Hepatocyte (in vitro differentiated cells): ENCODE measurements at regions not wholly inside any gene's neighbourhood (a gene's known extent, or its start where the extent isn't known, plus 50 kb on each side); places are given as distances from the start of the nearest gene placed in this dataset.
A peak's percentile ranks its signal among the peaks of the same experiment; 100 is the strongest.

Experiments used
- DNase-seq: peaks from one replicate; pipeline ENCODE4 v3.0.0-alpha.2; 2016; ENCODE audit warnings: low spot score
- H2AFZ ChIP-seq: fragments of 200-600 bp; sonication (generic); 2 replicates; pipeline ENCODE4 v1.6.0; 2016; ENCODE audit warnings: antibody characterized with exemption, mild to moderate bottlenecking
- H3K27ac ChIP-seq: fragments of 200-600 bp; sonication (generic); 2 replicates; pipeline ENCODE4 v1.5.1; 2016; ENCODE audit warnings: mild to moderate bottlenecking
- H3K27me3 ChIP-seq: fragments of 200-600 bp; sonication (generic); 2 replicates; pipeline ENCODE4 v1.6.1; 2016
- H3K36me3 ChIP-seq: fragments of 200-600 bp; sonication (generic); replicated peaks from 2 replicates; pipeline ENCODE4 v1.5.1; 2016; ENCODE audit warnings: low read depth; ENCODE audit not compliant: insufficient read depth
- H3K4me1 ChIP-seq: fragments of 200-600 bp; sonication (generic); 2 replicates; pipeline ENCODE4 v1.5.1; 2016; ENCODE audit warnings: mild to moderate bottlenecking, moderate library complexity; ENCODE audit not compliant: insufficient read depth
- H3K4me2 ChIP-seq: fragments of 200-600 bp; sonication (generic); 2 replicates; pipeline ENCODE4 v1.6.0; 2016
- H3K4me3 ChIP-seq: fragments of 200-600 bp; sonication (generic); 2 replicates; pipeline ENCODE4 v1.5.1; 2016; ENCODE audit warnings: mild to moderate bottlenecking
- H3K79me2 ChIP-seq: fragments of 200-600 bp; sonication (generic); 2 replicates; pipeline ENCODE4 v1.6.0; 2017; ENCODE audit warnings: mild to moderate bottlenecking
- H3K9me2 ChIP-seq: fragments of 200-600 bp; sonication (generic); replicated peaks from 2 replicates; pipeline ENCODE4 v1.6.0; 2017; ENCODE audit warnings: mild to moderate bottlenecking; ENCODE audit not compliant: insufficient read depth
- H3K9me3 ChIP-seq: fragments of 200-600 bp; sonication (generic); 2 replicates; pipeline ENCODE4 v1.5.1; 2016; ENCODE audit warnings: low read depth, mild to moderate bottlenecking
- H4K20me1 ChIP-seq: fragments of 200-600 bp; sonication (generic); 2 replicates; pipeline ENCODE4 v1.6.0; 2016; ENCODE audit warnings: mild to moderate bottlenecking; ENCODE audit not compliant: insufficient read depth, poor library complexity, severe bottlenecking
- CTCF ChIP-seq: fragments of 200-600 bp; sonication (generic); IDR thresholded peaks from 2 replicates; pipeline ENCODE4 v1.5.1; 2016; ENCODE audit warnings: antibody characterized with exemption, mild to moderate bottlenecking; ENCODE audit not compliant: poor library complexity
- EZH2 ChIP-seq: fragments of 200-600 bp; sonication (generic); IDR thresholded peaks from 2 replicates; pipeline ENCODE4 v1.6.1; 2016; ENCODE audit warnings: antibody characterized with exemption, mild to moderate bottlenecking, borderline replicate concordance
- EZH2phosphoT487 ChIP-seq: fragments of 200-600 bp; sonication (generic); IDR thresholded peaks from one replicate; pipeline ENCODE4 v1.6.1; 2018; ENCODE audit warnings: antibody characterized with exemption, mild to moderate bottlenecking, low read depth, moderate library complexity; ENCODE audit not compliant: unreplicated experiment, severe bottlenecking
- whole genome bisulfite sequencing: methylation state at CpG from one replicate; pipeline ENCODE4 v1.1.6; 2016; ENCODE audit warnings: low lambda C conversion rate; ENCODE audit errors: missing lambda C conversion rate; 5-methylcytosine and 5-hydroxymethylcytosine counted together

GRCh38 chr15:66931768-66932633 lies 133.4 kb upstream of the SMAD3 start:
- WGBS = 22% methylated on average over 15 of the region's 15 CpGs
- no peaks in the 10 kb centered on the region for H4K20me1 ChIP-seq
- no peak overlapping the region for H3K4me3 ChIP-seq
- peak; percentile 78 for DNase-seq
- H3K36me3 ChIP-seq = no peaks in the 10 kb centered on the region
- TF ChIP-seq EZH2 (no peak), CTCF (no peak), EZH2phosphoT487 (no peak)
- no peaks in the 10 kb centered on the region for H3K27me3 ChIP-seq
- peaks cover 22% of the 10 kb centered on the region for H3K4me1 ChIP-seq
- no peaks in the 10 kb centered on the region for H3K9me3 ChIP-seq
- H3K9me2 ChIP-seq = no peaks in the 10 kb centered on the region
- H3K4me2 ChIP-seq = peak overlapping the region; percentile 39
- peak overlapping the region; percentile 88 for H3K27ac ChIP-seq
- no peak overlapping the region for H2AFZ ChIP-seq
- no peaks in the 10 kb centered on the region for H3K79me2 ChIP-seq

GRCh38 chr15:66932634-66933024 lies 132.8 kb upstream of the SMAD3 start:
- no peak for DNase-seq
- peak overlapping the region; percentile 39 for H3K4me2 ChIP-seq
- no peak for TF ChIP-seq EZH2phosphoT487
- TF ChIP-seq CTCF = no peak
- no peak for TF ChIP-seq EZH2
- H3K9me3 ChIP-seq = no peaks in the 10 kb centered on the region
- WGBS = 88% methylated on average over 6 of the region's 6 CpGs
- peaks cover 22% of the 10 kb centered on the region for H3K4me1 ChIP-seq
- H3K79me2 ChIP-seq = no peaks in the 10 kb centered on the region
- H3K4me3 ChIP-seq = no peak overlapping the region
- no peak overlapping the region for H2AFZ ChIP-seq
- no peaks in the 10 kb centered on the region for H3K36me3 ChIP-seq
- H4K20me1 ChIP-seq = no peaks in the 10 kb centered on the region
- H3K27me3 ChIP-seq = no peaks in the 10 kb centered on the region
- no peaks in the 10 kb centered on the region for H3K9me2 ChIP-seq
- peak overlapping the region; percentile 88 for H3K27ac ChIP-seq

GRCh38 chr15:66933932-66934867 lies 131.2 kb upstream of the SMAD3 start:
- DNase-seq = no peak
- no peaks in the 10 kb centered on the region for H4K20me1 ChIP-seq
- no peak overlapping the region for H3K4me2 ChIP-seq
- no peak overlapping the region for H3K27ac ChIP-seq
- H3K9me3 ChIP-seq = no peaks in the 10 kb centered on the region
- no peak overlapping the region for H3K4me3 ChIP-seq
- H3K4me1 ChIP-seq = peaks cover 22% of the 10 kb centered on the region
- H3K36me3 ChIP-seq = no peaks in the 10 kb centered on the region
- no peak for TF ChIP-seq EZH2phosphoT487
- no peak for TF ChIP-seq EZH2
- H3K79me2 ChIP-seq = no peaks in the 10 kb centered on the region
- 94% methylated on average over 8 of the region's 8 CpGs for WGBS
- H3K9me2 ChIP-seq = no peaks in the 10 kb centered on the region
- H2AFZ ChIP-seq = no peak overlapping the region
- H3K27me3 ChIP-seq = no peaks in the 10 kb centered on the region
